Transverse colon (tissue), 4 donors: ENCODE measurements at regions not wholly inside any gene's neighbourhood (a gene's known extent, or its start where the extent isn't known, plus 50 kb on each side); places are given as distances from the start of the nearest gene placed in this dataset.

ENCODE experiments used
- DNase-seq: peaks from one replicate; pipeline ENCODE4 v3.0.0-alpha.2; 2019
- H3K27ac ChIP-seq, 4 donors: fragments of 200-600 bp; sonication (generic); 2 replicates each; pipeline ENCODE4 v1.5.1; 2016 to 2018; ENCODE audit warnings: inconsistent platforms in 4 of 4
- H3K27me3 ChIP-seq: fragments of 200-600 bp; sonication (generic); 2 replicates; pipeline ENCODE4 v1.5.1; 2017; ENCODE audit warnings: inconsistent platforms
- H3K36me3 ChIP-seq, 4 donors: fragments of 200-600 bp; sonication (generic); 2 replicates each; pipeline ENCODE4 v1.5.1; 2017 to 2019; ENCODE audit warnings: inconsistent platforms in 4 of 4
- H3K4me1 ChIP-seq, 4 donors: fragments of 200-600 bp; sonication (generic); 2 replicates each; pipeline ENCODE4 v1.5.1; 2017 to 2020; ENCODE audit warnings: inconsistent platforms in 4 of 4
- H3K4me3 ChIP-seq, 4 donors: fragments of 200-600 bp; sonication (generic); 1 replicate in 1 of 4; 2 replicates in 3 of 4; pipeline versions ENCODE4 v1.5.1 to v1.6.1; 2017 to 2019; ENCODE audit warnings: inconsistent platforms in 4 of 4
- H3K9me3 ChIP-seq, 2 donors: fragments of 200-600 bp; sonication (generic); 2 replicates each; pipeline ENCODE4 v1.5.1; 2017 to 2019; ENCODE audit warnings: inconsistent platforms in 2 of 2
- EP300 ChIP-seq: sonication (generic); formaldehyde crosslinking; IDR thresholded peaks from one replicate; pipeline ENCODE4 v1.6.1; 2017; ENCODE audit warnings: antibody characterized with exemption, low read depth
- POLR2A ChIP-seq: fragments of 450-650 bp; IDR thresholded peaks from one replicate; pipeline ENCODE4 v1.6.1; 2016; ENCODE audit warnings: antibody characterized with exemption, mild to moderate bottlenecking, moderate library complexity
- POLR2AphosphoS5 ChIP-seq, 3 donors: sonication (generic); formaldehyde crosslinking; IDR thresholded peaks; one replicate each; pipeline ENCODE4 v1.6.1; 2016; ENCODE audit warnings: antibody characterized with exemption in 3 of 3
- WGBS, 2 donors: methylation state at CpG; one replicate each; pipeline ENCODE4 v1.1.5; 2018; ENCODE audit warnings: low coverage in 1 of 2; 5-methylcytosine and 5-hydroxymethylcytosine counted together
- in situ Hi-C, 4 donors: fragments of 200-750 bp; cut with MboI; loops; one replicate each; pipeline versions ENCODE4 v1.15.0 to v1.15.1; 2017; ENCODE audit warnings: low sequenced_read_pairs in 3 of 4, low pct_ligation_motif_present in 1 of 4, low pct_unique_long_range_greater_than_20kb in 1 of 4
- intact Hi-C: fragments of 100-400 bp; cut with DNase I; formaldehyde crosslinking; loops from one replicate; pipeline ENCODE4 v1.15.1; 2023; ENCODE audit warnings: low total_unique reads
- TF ChIP-seq, protein P1 (sequence below), 5 experiments: fragments of 200-600 bp in 3 of 5; fragments of 450-650 bp in 2 of 5; sonication (generic) in 3 of 5; IDR thresholded peaks; 1 replicate in 2 of 5; 2 replicates in 3 of 5; pipeline ENCODE4 v1.5.1; 2016 to 2017; ENCODE audit warnings: antibody characterized with exemption in 5 of 5, inconsistent platforms in 3 of 5, mild to moderate bottlenecking in 2 of 5, moderate library complexity in 1 of 5

DNA sequence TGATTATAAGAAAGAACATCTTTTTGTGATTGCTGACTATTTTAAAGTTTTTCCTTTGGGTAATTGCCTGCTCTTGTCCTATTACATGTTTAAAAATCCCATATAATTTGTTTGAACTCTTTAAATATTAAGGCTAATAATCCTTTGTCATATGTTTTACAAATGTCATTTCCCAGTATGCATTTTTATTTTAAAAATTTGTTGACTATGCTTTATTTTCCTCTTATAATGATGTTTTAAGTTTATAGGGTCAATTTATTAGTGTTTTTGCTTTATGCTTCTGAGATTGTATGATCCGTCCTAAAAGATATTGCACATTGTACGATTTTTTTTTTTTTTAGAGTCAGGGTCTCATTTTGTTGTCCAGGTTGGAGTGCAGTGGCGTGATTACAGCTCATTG, 297.2 kb downstream of the RNF144B start:
- TF ChIP-seq, protein P1, sequence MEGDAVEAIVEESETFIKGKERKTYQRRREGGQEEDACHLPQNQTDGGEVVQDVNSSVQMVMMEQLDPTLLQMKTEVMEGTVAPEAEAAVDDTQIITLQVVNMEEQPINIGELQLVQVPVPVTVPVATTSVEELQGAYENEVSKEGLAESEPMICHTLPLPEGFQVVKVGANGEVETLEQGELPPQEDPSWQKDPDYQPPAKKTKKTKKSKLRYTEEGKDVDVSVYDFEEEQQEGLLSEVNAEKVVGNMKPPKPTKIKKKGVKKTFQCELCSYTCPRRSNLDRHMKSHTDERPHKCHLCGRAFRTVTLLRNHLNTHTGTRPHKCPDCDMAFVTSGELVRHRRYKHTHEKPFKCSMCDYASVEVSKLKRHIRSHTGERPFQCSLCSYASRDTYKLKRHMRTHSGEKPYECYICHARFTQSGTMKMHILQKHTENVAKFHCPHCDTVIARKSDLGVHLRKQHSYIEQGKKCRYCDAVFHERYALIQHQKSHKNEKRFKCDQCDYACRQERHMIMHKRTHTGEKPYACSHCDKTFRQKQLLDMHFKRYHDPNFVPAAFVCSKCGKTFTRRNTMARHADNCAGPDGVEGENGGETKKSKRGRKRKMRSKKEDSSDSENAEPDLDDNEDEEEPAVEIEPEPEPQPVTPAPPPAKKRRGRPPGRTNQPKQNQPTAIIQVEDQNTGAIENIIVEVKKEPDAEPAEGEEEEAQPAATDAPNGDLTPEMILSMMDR (IDR thresholded peaks at IDR 0.05) = no peak
- no peak for TF ChIP-seq POLR2AphosphoS5 (IDR thresholded peaks at IDR 0.05)
- TF ChIP-seq EP300 = no peak
- no peak for TF ChIP-seq POLR2A
- H3K4me3 ChIP-seq = no peak overlapping the region
- WGBS, 2 donors = 60 to 62% methylated on average over 3 of the region's 3 CpGs
- no peak overlapping the region for H3K27ac ChIP-seq
- DNase-seq = no peak
- intact Hi-C loops (no loop called here), in situ Hi-C loops (no loop called here)
- H3K27me3 ChIP-seq = no peaks in the 10 kb centered on the region
- no peaks in the 10 kb centered on the region for H3K9me3 ChIP-seq
- H3K4me1 ChIP-seq = no peaks in the 10 kb centered on the region
- H3K36me3 ChIP-seq = no peaks in the 10 kb centered on the region

DNA sequence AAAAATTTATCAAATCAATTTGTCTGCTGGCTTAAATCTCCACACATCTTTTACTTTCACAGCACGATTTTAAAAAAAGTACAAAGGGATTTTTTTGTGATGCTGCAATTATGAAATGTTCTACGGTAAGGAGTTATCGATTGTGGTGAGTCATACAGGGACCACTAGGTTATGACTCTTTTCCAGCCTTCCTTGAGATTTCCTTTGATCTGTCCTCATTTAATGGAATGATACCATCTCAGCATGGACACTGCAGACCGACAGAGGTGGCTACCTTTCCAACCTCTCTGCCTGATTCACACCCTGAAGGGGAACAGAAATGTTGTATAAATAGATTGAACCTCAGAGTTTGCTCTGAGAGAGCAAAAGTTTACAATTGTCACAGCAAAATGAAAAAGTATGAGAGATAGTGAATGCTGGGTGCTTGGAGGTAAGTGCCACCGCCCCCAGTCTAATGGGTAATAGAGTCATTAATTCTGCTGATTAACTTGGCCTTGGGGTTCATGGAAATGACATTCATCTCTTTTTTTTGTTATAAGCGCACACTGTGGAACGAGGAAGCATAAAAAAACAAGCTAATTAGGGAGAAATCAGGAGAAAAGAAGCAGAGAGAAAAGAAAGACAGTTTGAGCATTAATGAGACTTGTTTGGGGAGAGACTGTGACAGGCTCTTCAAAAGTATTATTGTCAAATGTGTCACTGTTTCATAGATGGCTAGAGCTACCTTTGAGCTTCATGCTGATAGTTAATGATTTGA, 306.0 kb downstream of the RNF144B start:
- TF ChIP-seq EP300 (no peak), POLR2A (no peak), POLR2AphosphoS5 (IDR thresholded peaks at IDR 0.05) (no peak)
- TF ChIP-seq, protein P1 (IDR thresholded peaks at IDR 0.05) = no peak
- Histone ChIP-seq H3K9me3 (no peaks in the 10 kb centered on the region), H3K4me3 (no peak overlapping the region), H3K27ac (no peak overlapping the region), H3K36me3 (no peaks in the 10 kb centered on the region), H3K4me1 (no peaks in the 10 kb centered on the region), H3K27me3 (no peaks in the 10 kb centered on the region)
- WGBS, 2 donors = 75 to 76% methylated on average over 7 of the region's 7 CpGs
- intact Hi-C loops = no loop called here
- in situ Hi-C loops = no loop called here
- no peak for DNase-seq

DNA sequence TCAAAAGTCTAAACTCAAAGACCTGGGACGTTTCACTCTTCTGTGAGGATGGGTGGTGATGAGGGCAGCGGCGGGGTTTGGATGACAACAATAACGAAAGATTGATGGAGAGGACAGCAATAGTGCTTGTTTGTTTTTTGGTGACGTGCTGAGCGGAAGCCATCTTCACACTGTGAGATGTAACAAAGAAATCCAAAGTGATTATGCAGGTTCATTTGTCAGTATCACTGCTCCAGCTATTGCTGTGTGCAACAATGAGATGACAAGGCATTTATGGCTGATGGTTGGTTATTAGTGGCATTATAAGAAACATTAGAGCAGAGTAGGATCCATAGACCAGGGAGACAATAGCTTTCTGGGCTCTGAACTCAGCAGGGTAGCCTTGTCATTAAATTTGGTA, 306.7 kb downstream of the RNF144B start:
- Histone ChIP-seq H3K27ac (no peak overlapping the region), H3K36me3 (no peaks in the 10 kb centered on the region), H3K27me3 (no peaks in the 10 kb centered on the region), H3K4me1 (no peaks in the 10 kb centered on the region), H3K4me3 (no peak overlapping the region), H3K9me3 (no peaks in the 10 kb centered on the region)
- TF ChIP-seq EP300 (no peak), POLR2A (no peak), POLR2AphosphoS5 (IDR thresholded peaks at IDR 0.05) (no peak)
- TF ChIP-seq, protein P1 (IDR thresholded peaks at IDR 0.05) = no peak
- intact Hi-C loops = no loop called here
- DNase-seq = no peak
- in situ Hi-C loops = no loop called here
- WGBS, 2 donors = 80% methylated on average over 6 of the region's 6 CpGs; no CpG with 5 or more reads in 1 of the 2 donors

DNA sequence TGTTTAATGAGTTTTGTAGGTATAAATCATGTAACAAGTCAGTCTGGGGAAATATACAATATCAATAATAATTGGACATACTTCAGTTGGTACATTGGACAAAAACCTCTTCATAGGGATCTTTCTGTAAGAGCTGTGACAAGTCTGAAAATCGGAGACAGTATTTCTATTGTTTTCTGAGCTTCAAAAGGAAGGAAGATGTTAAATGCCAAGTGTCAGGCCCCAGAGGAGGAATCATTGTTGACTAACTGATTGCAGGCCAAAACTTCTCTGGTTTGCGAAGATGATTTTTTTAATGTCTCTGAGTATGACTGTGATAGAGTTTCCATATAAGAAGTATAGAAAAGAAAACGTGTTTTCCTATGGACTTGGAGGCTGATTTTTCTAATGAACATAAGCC, 316.4 kb downstream of the RNF144B start:
- WGBS, 2 donors = 62 to 86% methylated on average over 2 to 3 of the region's 3 CpGs

More for the DNA sequence above, 316.4 kb downstream of the RNF144B start:
- no peaks in the 10 kb centered on the region for H3K36me3 ChIP-seq
- no peak for DNase-seq
- no peaks in the 10 kb centered on the region for H3K9me3 ChIP-seq
- in situ Hi-C loops (no loop called here), intact Hi-C loops (no loop called here)
- no peaks in the 10 kb centered on the region for H3K4me1 ChIP-seq
- no peak overlapping the region for H3K27ac ChIP-seq
- TF ChIP-seq POLR2A = no peak
- no peaks in the 10 kb centered on the region for H3K27me3 ChIP-seq
- no peak overlapping the region for H3K4me3 ChIP-seq
